DOHH2 (cell line): ENCODE measurements at regions not wholly inside any gene's neighbourhood (a gene's known extent, or its start where the extent isn't known, plus 50 kb on each side); places are given as distances from the start of the nearest gene placed in this dataset.

Experiments
- H3F3A ChIP-seq: fragments of 200-600 bp; sonication (generic), shearing (Covaris generic); 2 replicates; pipeline ENCODE4 v1.6.0; 2016; ENCODE audit warnings: antibody characterized with exemption, mild to moderate bottlenecking; ENCODE audit not compliant: control insufficient read depth, insufficient read depth
- H3K27ac ChIP-seq: fragments of 200-600 bp; sonication (generic); 2 replicates; pipeline ENCODE4 v1.5.1; 2014; ENCODE audit warnings: low read depth, mild to moderate bottlenecking, low read length, moderate library complexity
- H3K27me3 ChIP-seq: fragments of 200-600 bp; sonication (generic); 2 replicates; pipeline ENCODE4 v1.6.1; 2014; ENCODE audit warnings: mild to moderate bottlenecking, low read length, mixed read lengths; ENCODE audit not compliant: control insufficient read depth
- H3K36me3 ChIP-seq: fragments of 200-600 bp; sonication (generic); 2 replicates; pipeline ENCODE4 v1.6.1; 2014; ENCODE audit warnings: mild to moderate bottlenecking, low read length, moderate library complexity, mixed read lengths; ENCODE audit not compliant: control insufficient read depth
- H3K4me1 ChIP-seq: fragments of 200-600 bp; sonication (generic); 2 replicates; pipeline ENCODE4 v1.6.1; 2014; ENCODE audit warnings: mild to moderate bottlenecking, low read length, mixed read lengths; ENCODE audit not compliant: control insufficient read depth
- H3K4me2 ChIP-seq: fragments of 200-600 bp; sonication (generic); 2 replicates; pipeline ENCODE4 v1.6.0; 2014; ENCODE audit warnings: mild to moderate bottlenecking, low read length, moderate library complexity
- H3K4me3 ChIP-seq: fragments of 200-600 bp; sonication (generic); 2 replicates; pipeline ENCODE4 v1.5.1; 2014; ENCODE audit warnings: mild to moderate bottlenecking, low read length, mixed read lengths
- H3K79me2 ChIP-seq: fragments of 200-600 bp; sonication (generic); 2 replicates; pipeline ENCODE4 v1.6.1; 2014; ENCODE audit warnings: mild to moderate bottlenecking, low read length, mixed read lengths; ENCODE audit not compliant: control insufficient read depth
- H3K9me2 ChIP-seq: fragments of 200-600 bp; sonication (generic); replicated peaks from 2 replicates; pipeline ENCODE4 v1.6.1; 2014; ENCODE audit warnings: mild to moderate bottlenecking, low read length, mixed read lengths; ENCODE audit not compliant: control insufficient read depth
- H3K9me3 ChIP-seq: fragments of 200-600 bp; sonication (generic); 2 replicates; pipeline ENCODE4 v1.6.1; 2014; ENCODE audit warnings: antibody characterized with exemption, low read length, mixed read lengths; ENCODE audit not compliant: control insufficient read depth, insufficient read depth
- H4K20me1 ChIP-seq: fragments of 200-600 bp; sonication (generic); 2 replicates; pipeline ENCODE4 v1.6.0; 2014; ENCODE audit warnings: low read depth, mild to moderate bottlenecking, antibody characterized with exemption, low read length, moderate library complexity; ENCODE audit not compliant: control insufficient read depth, insufficient read depth
- CTCF ChIP-seq: fragments of 200-600 bp; sonication (generic); IDR thresholded peaks from one replicate; pipeline ENCODE4 v1.5.1; 2014; ENCODE audit warnings: antibody characterized with exemption, mild to moderate bottlenecking, low read depth, low read length; ENCODE audit not compliant: poor library complexity, severe bottlenecking
- EZH2phosphoT487 ChIP-seq: fragments of 200-600 bp; sonication (generic); IDR thresholded peaks from 2 replicates; pipeline ENCODE4 v1.6.1; 2017; ENCODE audit warnings: borderline replicate concordance, mild to moderate bottlenecking, antibody characterized with exemption, low read length, moderate library complexity, mixed read lengths

GRCh38 chr7:25857376-25858067, 294.5 kb upstream of the NFE2L3 start:
- H3K27ac ChIP-seq = no peak overlapping the region
- peaks cover 21% of the 10 kb centered on the region for H3K27me3 ChIP-seq
- H3K4me3 ChIP-seq = peak overlapping the region; percentile 73
- H3K36me3 ChIP-seq = no peaks in the 10 kb centered on the region
- H4K20me1 ChIP-seq = no peaks in the 10 kb centered on the region
- H3F3A ChIP-seq = peaks cover 8% of the 10 kb centered on the region
- peaks cover 21% of the 10 kb centered on the region for H3K9me3 ChIP-seq
- H3K9me2 ChIP-seq = no peaks in the 10 kb centered on the region
- no peaks in the 10 kb centered on the region for H3K79me2 ChIP-seq
- TF ChIP-seq CTCF = no peak
- no peak for TF ChIP-seq EZH2phosphoT487
- H3K4me1 ChIP-seq = peaks cover 14% of the 10 kb centered on the region
- H3K4me2 ChIP-seq = peak overlapping the region; percentile 79

GRCh38 chr7:25858200-25858524, 293.8 kb upstream of the NFE2L3 start:
- peaks cover 18% of the 10 kb centered on the region for H3K27me3 ChIP-seq

GRCh38 chr7:25858525-25859411, 293.2 kb upstream of the NFE2L3 start:
- Histone ChIP-seq H3K27ac (no peak overlapping the region), H3K36me3 (no peaks in the 10 kb centered on the region), H3K9me3 (peaks cover 24% of the 10 kb centered on the region), H3K27me3 (peaks cover 17% of the 10 kb centered on the region), H3K4me2 (no peak overlapping the region), H3K9me2 (no peaks in the 10 kb centered on the region), H3K4me1 (peaks cover 20% of the 10 kb centered on the region), H3K4me3 (no peak overlapping the region), H4K20me1 (no peaks in the 10 kb centered on the region), H3K79me2 (no peaks in the 10 kb centered on the region), H3F3A (peaks cover 8% of the 10 kb centered on the region)
- TF ChIP-seq EZH2phosphoT487 = no peak
- TF ChIP-seq CTCF = no peak

More at GRCh38 chr7:25858200-25858524, 293.8 kb upstream of the NFE2L3 start:
- peaks cover 8% of the 10 kb centered on the region for H3F3A ChIP-seq
- TF ChIP-seq CTCF (no peak), EZH2phosphoT487 (no peak)
- H3K36me3 ChIP-seq = no peaks in the 10 kb centered on the region
- H3K4me1 ChIP-seq = peaks cover 20% of the 10 kb centered on the region
- no peaks in the 10 kb centered on the region for H3K9me2 ChIP-seq
- H3K4me2 ChIP-seq = no peak overlapping the region
- no peak overlapping the region for H3K4me3 ChIP-seq
- no peaks in the 10 kb centered on the region for H3K79me2 ChIP-seq
- no peak overlapping the region for H3K27ac ChIP-seq
- H4K20me1 ChIP-seq = no peaks in the 10 kb centered on the region
- peaks cover 24% of the 10 kb centered on the region for H3K9me3 ChIP-seq
